ENCODE measurements at regions not wholly inside any gene's neighbourhood (a gene's known extent, or its start where the extent isn't known, plus 50 kb on each side); places are given as distances from the start of the nearest gene placed in this dataset.

- TF ChIP-seq POLR2AphosphoS5 (IDR thresholded peaks at IDR 0.05; ENCODE audit: low read depth) (no peak), REST (IDR thresholded peaks at IDR 0.05; ENCODE audit: unreplicated experiment) (no peak)
Observed at GRCh38 chr3:72412340-72412956, 435.8 kb downstream of the SHQ1 start.
